ENCODE measurements at regions not wholly inside any gene's neighbourhood (a gene's known extent, or its start where the extent isn't known, plus 50 kb on each side); places are given as distances from the start of the nearest gene placed in this dataset.

- Histone ChIP-seq H3K4me2 (ENCODE audit: insufficient read depth, low read length) (no peak overlapping the region), H3K9ac (replicated peaks; ENCODE audit: extremely low read depth, insufficient read depth, low read length) (no peak overlapping the region), H3K9me3 (replicated peaks; ENCODE audit: control insufficient read depth, insufficient read depth, low read length) (no peaks in the 10 kb centered on the region), H3K36me3 (ENCODE audit: control insufficient read depth in 2 of 2, extremely low read depth in 1 of 2, insufficient read depth in 2 of 2, low read length in 2 of 2) (no peaks in the 10 kb centered on the region), H3K27ac (ENCODE audit: insufficient read depth, low read depth, low read length) (no peak overlapping the region), H3K4me1 (ENCODE audit: control insufficient read depth, extremely low read depth, insufficient read depth, low read length) (peaks cover 12% of the 10 kb centered on the region), H4K20me1 (replicated peaks; ENCODE audit: control insufficient read depth, extremely low read depth, insufficient read depth, low read length) (no peaks in the 10 kb centered on the region), H3K79me2 (ENCODE audit: control insufficient read depth, insufficient read depth, low read length) (no peaks in the 10 kb centered on the region), H3K4me3 (replicated peaks in 1 of 3; ENCODE audit: insufficient read depth in 1 of 3, low read depth in 1 of 3, low read length in 3 of 3) (no peak overlapping the region), H3K9me1 (replicated peaks; ENCODE audit: control insufficient read depth, extremely low read depth, insufficient read depth, low read length) (no peaks in the 10 kb centered on the region), H2AFZ (ENCODE audit: low read depth, low read length) (no peak overlapping the region), H3K27me3 (ENCODE audit: control insufficient read depth in 2 of 2, insufficient read depth in 2 of 2, low read length in 2 of 2) (no peaks in the 10 kb centered on the region)
- CTCF ChIA-PET, result no interaction called here
- intact Hi-C loops (cut with micrococcal nuclease) (loop anchor here (5.0 to 10.0 kb wide), 2 partner anchors 377 to 450 kb away; partner anchors contain the start of gene PDGFC), dilution Hi-C loops (cut with MboI; ENCODE audit: extremely low pct_ligation_motif_present, low sequenced_read_pairs) (no loop called here)
- no peak for TF ChIP-seq POLR2A (IDR thresholded peaks at IDR 0.05; ENCODE audit: low read depth, low read length)
- TF ChIP-seq MYC (IDR thresholded peaks at IDR 0.05; ENCODE audit: low read depth, low read length), result no peak
- no peak for TF ChIP-seq GATA2 (IDR thresholded peaks at IDR 0.05; ENCODE audit: insufficient read depth, insufficient read length, low read depth, low read length)
- TF ChIP-seq POLR2AphosphoS5 (IDR thresholded peaks at IDR 0.05; ENCODE audit: insufficient read depth, low read depth, low read length), result no peak
- TF ChIP-seq EZH2 (IDR thresholded peaks at IDR 0.05; ENCODE audit: borderline replicate concordance, low read depth, low read length, severe bottlenecking), result no peak
- no peak for TF ChIP-seq FOS (IDR thresholded peaks at IDR 0.05; ENCODE audit: borderline replicate concordance, insufficient read depth, low read length)
- TF ChIP-seq, protein P1, sequence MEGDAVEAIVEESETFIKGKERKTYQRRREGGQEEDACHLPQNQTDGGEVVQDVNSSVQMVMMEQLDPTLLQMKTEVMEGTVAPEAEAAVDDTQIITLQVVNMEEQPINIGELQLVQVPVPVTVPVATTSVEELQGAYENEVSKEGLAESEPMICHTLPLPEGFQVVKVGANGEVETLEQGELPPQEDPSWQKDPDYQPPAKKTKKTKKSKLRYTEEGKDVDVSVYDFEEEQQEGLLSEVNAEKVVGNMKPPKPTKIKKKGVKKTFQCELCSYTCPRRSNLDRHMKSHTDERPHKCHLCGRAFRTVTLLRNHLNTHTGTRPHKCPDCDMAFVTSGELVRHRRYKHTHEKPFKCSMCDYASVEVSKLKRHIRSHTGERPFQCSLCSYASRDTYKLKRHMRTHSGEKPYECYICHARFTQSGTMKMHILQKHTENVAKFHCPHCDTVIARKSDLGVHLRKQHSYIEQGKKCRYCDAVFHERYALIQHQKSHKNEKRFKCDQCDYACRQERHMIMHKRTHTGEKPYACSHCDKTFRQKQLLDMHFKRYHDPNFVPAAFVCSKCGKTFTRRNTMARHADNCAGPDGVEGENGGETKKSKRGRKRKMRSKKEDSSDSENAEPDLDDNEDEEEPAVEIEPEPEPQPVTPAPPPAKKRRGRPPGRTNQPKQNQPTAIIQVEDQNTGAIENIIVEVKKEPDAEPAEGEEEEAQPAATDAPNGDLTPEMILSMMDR (IDR thresholded peaks at IDR 0.05; ENCODE audit: extremely low read depth in 1 of 2, insufficient read depth in 1 of 2, low read depth in 1 of 2, low read length in 2 of 2), result no peak
- no peak for TF ChIP-seq MAX (IDR thresholded peaks at IDR 0.05; ENCODE audit: insufficient read depth, insufficient read length)
- TF ChIP-seq JUN (IDR thresholded peaks at IDR 0.05; ENCODE audit: borderline replicate concordance, insufficient read depth, insufficient read length, low read depth), result no peak
- POLR2A ChIA-PET, result no interaction called here
- DNase-seq (ENCODE audit: low read depth, low spot score) (no peak), FAIRE-seq (no peak)
- no TSS peak for BruUV-seq (replicated peaks)
These were observed 376.6 kb downstream of the PDGFC start for GRCh38 chr4:156595041-156595440.

Data from endothelial cell of umbilical vein (primary cell).